B cell (primary cell): ENCODE measurements at regions not wholly inside any gene's neighbourhood (a gene's known extent, or its start where the extent isn't known, plus 50 kb on each side); places are given as distances from the start of the nearest gene placed in this dataset.

Experiments used
- ATAC-seq: fragments of 200-7000 bp; cut with Tn5 transposase; one replicate; pipeline ENCODE4 v1.10.0; 2021; ENCODE audit warnings: low read depth, mild to moderate bottlenecking, moderate number of reproducible peaks, moderate library complexity
- CTCF ChIA-PET: fragments of 350-600 bp; sonication (Branson Sonifier 250); formaldehyde crosslinking; loops from one replicate; lab custom pipeline; 2021; ENCODE audit warnings: antibody characterized with exemption, inconsistent platforms; lab: Charles Lee
- POLR2A ChIA-PET: fragments of 350-600 bp; sonication (Branson Sonifier 250); formaldehyde crosslinking; loops from one replicate; lab custom pipeline; 2021; ENCODE audit warnings: antibody characterized with exemption; lab: Charles Lee
- DNase-seq: peaks from one replicate; pipeline ENCODE4 v3.0.0; 2013
- H2AFZ ChIP-seq: 2 replicates; pipeline ENCODE4 v1.6.1; 2012; ENCODE audit warnings: mild to moderate bottlenecking, low read depth, low read length; ENCODE audit not compliant: insufficient read depth, poor library complexity, severe bottlenecking
- H3K27ac ChIP-seq, 2 donors: 1 replicate in 1 of 2; 2 replicates in 1 of 2; pipeline ENCODE4 v1.5.1; 2012 to 2013; ENCODE audit warnings: low read length in 2 of 2, mild to moderate bottlenecking in 2 of 2, moderate library complexity in 1 of 2
- H3K27me3 ChIP-seq, 4 experiments: fragments of 200-600 bp in 1 of 4; sonication (generic) in 1 of 4; replicated peaks in 1 of 4; 1 replicate in 2 of 4; 2 replicates in 2 of 4; pipeline versions ENCODE4 v1.6.1 to v1.7.0; 2013 to 2016; ENCODE audit warnings: low read length in 3 of 4, mild to moderate bottlenecking in 2 of 4, mixed read lengths in 1 of 4, moderate library complexity in 1 of 4; ENCODE audit not compliant: insufficient read depth in 4 of 4, control insufficient read depth in 3 of 4; ENCODE audit errors: control extremely low read depth in 1 of 4
- H3K36me3 ChIP-seq, 2 experiments: replicated peaks in 1 of 2; 1 replicate in 1 of 2; 2 replicates in 1 of 2; pipeline versions ENCODE4 v1.6.1 to v1.7.1; 2013; ENCODE audit warnings: low read length in 1 of 2; ENCODE audit not compliant: insufficient read depth in 2 of 2, control insufficient read depth in 1 of 2; ENCODE audit errors: control extremely low read depth in 1 of 2, extremely low read depth in 1 of 2
- H3K4me1 ChIP-seq, 2 donors: fragments of 200-600 bp in 1 of 2; sonication (generic) in 1 of 2; 1 replicate in 1 of 2; 2 replicates in 1 of 2; pipeline versions ENCODE4 v1.5.1 to v1.6.1; 2013 to 2017; ENCODE audit warnings: low read length in 2 of 2; ENCODE audit not compliant: control insufficient read depth in 2 of 2, insufficient read depth in 2 of 2
- H3K4me2 ChIP-seq: replicated peaks from 2 replicates; pipeline ENCODE3; 2012; ENCODE audit warnings: mild to moderate bottlenecking, low read depth, low read length; ENCODE audit not compliant: poor library complexity, severe bottlenecking
- H3K4me3 ChIP-seq, 5 experiments: fragments of 200-600 bp in 1 of 5; sonication (generic) in 1 of 5; 1 replicate in 3 of 5; 2 replicates in 2 of 5; pipeline versions ENCODE4 v1.5.1 to v1.7.0; 2011 to 2016; ENCODE audit warnings: low read length in 4 of 5, mild to moderate bottlenecking in 4 of 5, low read depth in 2 of 5, control low read depth in 1 of 5, moderate library complexity in 1 of 5; ENCODE audit not compliant: insufficient read depth in 1 of 5; ENCODE audit errors: control extremely low read depth in 1 of 5, extremely low read depth in 1 of 5
- H3K79me2 ChIP-seq: fragments of 200-600 bp; sonication (generic); one replicate; pipeline ENCODE4 v1.6.0; 2016; ENCODE audit warnings: low read length; ENCODE audit not compliant: control insufficient read depth, insufficient read depth
- H3K9ac ChIP-seq: fragments of 200-600 bp; sonication (generic); 2 replicates; pipeline ENCODE4 v1.6.1; 2017; ENCODE audit warnings: mild to moderate bottlenecking, low read length, moderate library complexity
- H3K9me3 ChIP-seq, 3 donors: one replicate each; pipeline versions ENCODE4 v1.6.1 to v1.7.1; 2013; ENCODE audit warnings: low read length in 2 of 3; ENCODE audit not compliant: control insufficient read depth in 2 of 3, insufficient read depth in 1 of 3; ENCODE audit errors: control extremely low read depth in 1 of 3
- H4K20me1 ChIP-seq: 2 replicates; pipeline ENCODE4 v1.6.0; 2012; ENCODE audit warnings: mild to moderate bottlenecking, low read length; ENCODE audit not compliant: insufficient read depth, control insufficient read depth, poor library complexity, severe bottlenecking
- H3K27ac Mint-ChIP-seq: one replicate; pipeline ENCODE4 v1.8.0; 2021; ENCODE audit warnings: mixed read lengths
- H3K27me3 Mint-ChIP-seq: one replicate; pipeline ENCODE4 v1.8.0; 2021; ENCODE audit warnings: mixed read lengths
- H3K4me1 Mint-ChIP-seq: one replicate; pipeline ENCODE4 v1.8.0; 2021; ENCODE audit warnings: mixed read lengths
- H3K4me3 Mint-ChIP-seq: one replicate; pipeline ENCODE4 v1.8.0; 2021; ENCODE audit warnings: mixed read lengths
- H3K9me3 Mint-ChIP-seq: one replicate; pipeline ENCODE4 v1.8.0; 2022; ENCODE audit warnings: mixed read lengths; ENCODE audit not compliant: insufficient read depth
- EZH2 ChIP-seq: IDR thresholded peaks from 2 replicates; pipeline ENCODE4 v1.6.1; 2012; ENCODE audit warnings: borderline replicate concordance, low read depth, mild to moderate bottlenecking, moderate library complexity, low read length; ENCODE audit not compliant: insufficient read depth, poor library complexity, severe bottlenecking
- WGBS: methylation state at CpG from one replicate; pipeline ENCODE4 v1.1.5; 2013; ENCODE audit warnings: missing lambda C conversion rate; ENCODE audit not compliant: insufficient coverage; 5-methylcytosine and 5-hydroxymethylcytosine counted together
- intact Hi-C: fragments of 100-400 bp; cut with micrococcal nuclease; formaldehyde crosslinking; loops from one replicate; pipeline ENCODE4 v1.10.0; 2022
- TF ChIP-seq, protein P1 (sequence below): fragments of 200-600 bp; IDR thresholded peaks from one replicate; pipeline ENCODE4 v1.8.0; 2022; ENCODE audit warnings: antibody characterized with exemption, mild to moderate bottlenecking

DNA sequence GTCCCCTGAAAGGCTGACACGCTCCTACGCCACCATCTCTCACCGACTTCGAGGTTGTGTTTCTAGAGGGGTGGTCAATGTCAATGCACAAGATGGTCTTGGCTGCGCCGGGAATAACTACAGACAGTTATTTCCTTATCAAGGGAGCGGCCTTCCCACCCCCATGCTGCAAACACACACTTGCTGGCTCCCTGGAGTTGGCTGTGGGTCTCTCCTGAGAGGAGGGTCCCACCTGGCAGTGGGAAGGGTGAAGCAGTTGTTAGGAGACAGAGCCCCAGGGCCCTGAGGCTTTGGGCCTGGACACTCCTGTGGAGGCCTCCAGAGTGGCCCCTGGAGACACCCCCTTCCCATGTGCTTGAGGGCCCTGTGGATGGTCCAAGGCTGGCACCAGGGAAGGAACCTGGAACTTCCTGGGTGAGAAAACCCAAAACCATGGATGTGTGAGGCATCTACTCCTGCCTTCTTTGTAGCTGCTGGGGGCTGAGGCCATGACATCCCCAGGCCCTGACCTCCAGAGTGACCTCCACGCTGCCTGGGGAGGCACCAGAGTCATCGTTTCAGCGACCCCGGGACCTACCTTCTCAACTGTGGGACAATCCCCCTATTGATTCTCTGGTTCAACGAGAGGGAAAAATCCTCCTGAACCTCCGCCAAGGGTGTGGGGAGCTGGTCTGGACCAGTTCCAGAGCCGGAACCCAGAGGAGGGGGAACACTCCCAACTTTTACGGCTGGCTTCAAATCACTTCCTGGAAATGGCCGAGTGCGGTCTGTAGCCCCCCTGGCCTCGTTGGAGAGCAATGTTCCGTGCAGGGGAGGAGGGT lies 101.1 kb upstream of the COL5A1 start:
- WGBS, result 89% methylated on average over 18 of the region's 19 CpGs
- no peak overlapping the region for H3K4me3 Mint-ChIP-seq

DNA sequence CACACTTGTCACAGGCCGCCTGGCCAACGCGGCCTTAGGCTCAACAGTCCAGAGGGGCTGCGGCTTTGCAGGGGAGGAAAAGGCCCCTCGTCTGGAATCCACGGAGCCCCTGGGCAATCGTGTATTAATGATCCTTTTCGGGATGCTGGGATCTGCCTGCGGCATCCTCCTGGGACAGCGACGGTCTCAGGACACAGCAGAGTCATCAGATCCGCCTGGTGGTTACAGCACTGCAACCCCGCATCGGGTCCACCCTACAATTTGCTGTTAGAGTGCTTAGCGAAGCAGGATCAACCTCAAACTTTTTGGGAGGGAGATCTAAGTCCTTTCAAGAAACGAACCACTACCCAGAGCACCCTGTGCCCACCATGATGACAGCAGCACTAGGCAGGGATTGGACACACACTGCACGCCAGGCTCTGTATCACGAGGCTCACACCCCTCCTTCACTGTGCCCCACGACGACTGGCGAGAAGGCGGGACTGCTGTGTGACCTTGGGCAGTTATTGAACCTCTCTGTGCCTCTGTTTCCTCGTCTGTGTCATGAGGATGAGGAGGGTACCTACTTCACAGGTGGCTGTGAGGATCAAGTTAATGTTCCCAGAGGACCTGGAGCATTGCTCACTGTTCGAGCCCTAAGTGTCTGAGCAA lies 100.4 kb upstream of the COL5A1 start:
- ChIA-PET CTCF (no interaction called here), POLR2A (no interaction called here)
- Histone ChIP-seq H3K27me3 (no peaks in the 10 kb centered on the region), H3K79me2 (no peaks in the 10 kb centered on the region), H3K36me3 (no peaks in the 10 kb centered on the region), H3K4me1 (no peaks in the 10 kb centered on the region), H3K27ac (no peak overlapping the region), H4K20me1 (no peaks in the 10 kb centered on the region), H3K9ac (no peak overlapping the region), H3K4me2 (no peak overlapping the region), H2AFZ (no peak overlapping the region), H3K9me3 (peaks cover 0 to 8% (median 0%) of the 10 kb centered on the region in 3 donors), H3K4me3 (no peak overlapping the region)
- H3K9me3 Mint-ChIP-seq, result no peaks in the 10 kb centered on the region
- H3K27me3 Mint-ChIP-seq, result no peaks in the 10 kb centered on the region
- WGBS, result 93% methylated on average over 23 of the region's 24 CpGs
- no peak overlapping the region for H3K27ac Mint-ChIP-seq
- ATAC-seq (no peak), DNase-seq (no peak)
- H3K4me1 Mint-ChIP-seq, result no peaks in the 10 kb centered on the region
- no peak for TF ChIP-seq EZH2
- TF ChIP-seq, protein P1, sequence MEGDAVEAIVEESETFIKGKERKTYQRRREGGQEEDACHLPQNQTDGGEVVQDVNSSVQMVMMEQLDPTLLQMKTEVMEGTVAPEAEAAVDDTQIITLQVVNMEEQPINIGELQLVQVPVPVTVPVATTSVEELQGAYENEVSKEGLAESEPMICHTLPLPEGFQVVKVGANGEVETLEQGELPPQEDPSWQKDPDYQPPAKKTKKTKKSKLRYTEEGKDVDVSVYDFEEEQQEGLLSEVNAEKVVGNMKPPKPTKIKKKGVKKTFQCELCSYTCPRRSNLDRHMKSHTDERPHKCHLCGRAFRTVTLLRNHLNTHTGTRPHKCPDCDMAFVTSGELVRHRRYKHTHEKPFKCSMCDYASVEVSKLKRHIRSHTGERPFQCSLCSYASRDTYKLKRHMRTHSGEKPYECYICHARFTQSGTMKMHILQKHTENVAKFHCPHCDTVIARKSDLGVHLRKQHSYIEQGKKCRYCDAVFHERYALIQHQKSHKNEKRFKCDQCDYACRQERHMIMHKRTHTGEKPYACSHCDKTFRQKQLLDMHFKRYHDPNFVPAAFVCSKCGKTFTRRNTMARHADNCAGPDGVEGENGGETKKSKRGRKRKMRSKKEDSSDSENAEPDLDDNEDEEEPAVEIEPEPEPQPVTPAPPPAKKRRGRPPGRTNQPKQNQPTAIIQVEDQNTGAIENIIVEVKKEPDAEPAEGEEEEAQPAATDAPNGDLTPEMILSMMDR, result no peak
- no peak overlapping the region for H3K4me3 Mint-ChIP-seq
- intact Hi-C loops, result no loop called here

More for the DNA sequence above, 101.1 kb upstream of the COL5A1 start:
- Histone ChIP-seq H3K9me3 (peaks cover 0 to 8% (median 0%) of the 10 kb centered on the region in 3 donors), H3K27ac (no peak overlapping the region), H3K9ac (no peak overlapping the region), H3K4me2 (no peak overlapping the region), H3K4me1 (no peaks in the 10 kb centered on the region), H3K27me3 (no peaks in the 10 kb centered on the region), H2AFZ (no peak overlapping the region), H4K20me1 (no peaks in the 10 kb centered on the region), H3K36me3 (no peaks in the 10 kb centered on the region), H3K79me2 (no peaks in the 10 kb centered on the region), H3K4me3 (no peak overlapping the region)
- intact Hi-C loops, result no loop called here
- Mint-ChIP-seq H3K27me3 (no peaks in the 10 kb centered on the region), H3K4me1 (no peaks in the 10 kb centered on the region), H3K27ac (no peak overlapping the region), H3K9me3 (no peaks in the 10 kb centered on the region)
- no peak for TF ChIP-seq EZH2
- TF ChIP-seq, protein P1, result no peak
- DNase-seq, result no peak
- POLR2A ChIA-PET, result no interaction called here
- ATAC-seq, result no peak
- CTCF ChIA-PET, result no interaction called here
